Astrocyte of the spinal cord (primary cell): ENCODE measurements at regions not wholly inside any gene's neighbourhood (a gene's known extent, or its start where the extent isn't known, plus 50 kb on each side); places are given as distances from the start of the nearest gene placed in this dataset.
"Not testable (repeated sequence)": the region's sequence is repeated elsewhere in the genome, so short reads cannot be mapped to it uniquely, and the experiment has no call there.

ENCODE experiments used
- DNase-seq: peaks from one replicate; pipeline ENCODE4 v3.0.0; 2011; ENCODE audit warnings: low read depth, low spot score
- H3K4me3 ChIP-seq: 2 replicates; pipeline ENCODE4 v1.5.1; 2011; ENCODE audit warnings: low read depth, mild to moderate bottlenecking, low read length, moderate library complexity
- in situ Hi-C: cut with HindIII; loops from 2 replicates; pipeline ENCODE4 v1.10.0; 2017; ENCODE audit warnings: low sequenced_read_pairs

DNA sequence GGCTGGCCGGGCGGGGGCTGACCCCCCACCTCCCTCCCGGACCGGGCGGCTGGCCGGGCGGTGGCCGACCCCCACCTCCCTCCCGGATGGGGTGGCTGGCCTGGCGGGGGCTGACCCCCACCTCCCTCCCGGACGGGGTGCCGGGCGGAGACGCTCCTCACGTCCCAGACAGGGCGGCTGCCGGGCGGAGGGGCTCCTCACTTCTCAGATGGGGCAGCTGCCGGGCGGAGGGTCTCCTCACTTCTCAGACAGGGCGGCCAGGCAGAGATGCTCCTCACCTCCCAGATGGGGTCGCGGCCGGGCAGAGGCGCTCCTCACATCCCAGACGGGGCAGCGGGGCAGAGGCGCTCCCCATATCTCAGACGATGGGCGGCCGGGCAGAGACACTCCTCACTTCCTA lies 965.8 kb upstream of the DEFB115 start:
- H3K4me3 ChIP-seq, DNase-seq, in situ Hi-C loops: not testable (repeated sequence)

- H3K4me3 ChIP-seq, in situ Hi-C loops, DNase-seq: not testable (repeated sequence)
These were observed 962.1 kb upstream of the DEFB115 start for GRCh38 chr20:30295396-30295795.

- H3K4me3 ChIP-seq, DNase-seq, in situ Hi-C loops: not testable (repeated sequence)
These were observed 961.5 kb upstream of the DEFB115 start for GRCh38 chr20:30295967-30296366.

DNA sequence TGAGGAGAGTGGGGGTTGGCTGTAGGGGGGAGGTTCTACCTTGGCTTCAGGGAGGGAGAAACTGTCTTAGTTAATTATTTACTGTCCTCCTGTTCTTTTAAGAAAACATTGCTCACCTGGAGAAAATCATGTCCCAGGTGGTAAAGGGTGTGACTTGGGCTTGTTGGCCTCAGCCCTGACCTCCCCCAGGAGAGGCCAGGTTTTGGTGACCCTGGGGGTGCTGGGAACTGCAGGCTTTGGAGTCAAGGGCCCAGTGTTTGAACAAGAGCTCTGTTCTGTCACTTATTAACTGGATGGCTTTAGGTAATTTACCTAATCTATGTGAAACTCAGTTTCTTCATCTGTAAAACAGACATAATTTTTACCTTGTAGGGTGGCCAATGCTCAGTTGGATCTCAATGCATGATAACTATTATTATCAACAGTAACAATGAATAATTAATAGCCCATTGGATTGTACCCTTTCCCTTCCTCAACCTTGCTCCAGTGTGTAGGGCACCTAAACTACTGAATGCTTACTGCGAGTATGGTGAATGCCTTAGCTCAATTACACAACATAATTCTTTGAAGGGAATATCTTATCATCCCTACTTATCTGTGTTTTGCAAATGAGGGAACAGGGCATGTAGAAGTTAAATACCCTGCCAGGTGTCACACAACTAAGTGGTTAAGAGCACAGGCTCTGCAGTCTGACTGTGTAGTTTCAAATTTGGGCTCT lies 959.4 kb upstream of the DEFB115 start:
- in situ Hi-C loops, H3K4me3 ChIP-seq, DNase-seq: not testable (repeated sequence)

DNA sequence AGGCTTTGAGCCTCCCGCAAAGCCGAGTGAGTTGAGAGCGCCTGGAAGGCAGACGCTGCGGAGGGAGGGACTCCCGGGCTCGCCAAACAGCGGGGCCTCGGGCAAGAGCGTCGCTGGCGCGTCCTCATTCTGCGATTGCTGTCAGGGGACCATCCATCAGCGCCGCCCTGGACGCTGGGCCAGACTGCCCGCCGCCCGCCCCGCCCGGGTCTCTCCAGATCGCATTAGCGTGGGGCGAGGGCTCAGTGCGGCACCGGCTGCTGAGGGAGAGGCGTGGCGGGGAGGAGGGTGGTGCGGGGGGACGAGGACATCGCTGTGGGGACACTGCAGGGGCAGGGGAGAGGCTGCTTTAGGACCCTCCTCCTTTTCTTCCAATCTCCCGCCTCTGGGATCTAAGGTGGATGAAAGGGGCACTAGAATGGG lies 957.2 kb upstream of the DEFB115 start:
- DNase-seq, H3K4me3 ChIP-seq, in situ Hi-C loops: not testable (repeated sequence)

DNA sequence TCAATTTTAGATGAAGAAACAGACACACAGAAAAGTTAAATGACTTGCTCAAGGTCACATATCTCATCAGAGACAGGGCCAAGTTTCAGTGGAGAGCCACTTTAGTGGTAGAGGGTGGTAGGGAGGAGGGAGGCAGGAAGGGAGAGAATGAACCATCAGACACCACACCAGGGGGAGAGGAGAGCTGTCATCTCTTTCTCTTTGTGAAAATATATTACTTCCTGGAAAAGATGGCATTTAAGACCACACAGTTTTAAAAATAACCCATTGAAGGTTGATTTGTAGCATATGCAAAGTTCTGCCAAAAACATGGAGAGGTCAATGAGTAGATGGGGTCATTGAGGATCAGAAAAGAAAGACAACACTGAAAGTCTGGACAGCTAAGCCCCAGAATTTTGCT lies 954.7 kb upstream of the DEFB115 start:
- in situ Hi-C loops, DNase-seq, H3K4me3 ChIP-seq: not testable (repeated sequence)

DNA sequence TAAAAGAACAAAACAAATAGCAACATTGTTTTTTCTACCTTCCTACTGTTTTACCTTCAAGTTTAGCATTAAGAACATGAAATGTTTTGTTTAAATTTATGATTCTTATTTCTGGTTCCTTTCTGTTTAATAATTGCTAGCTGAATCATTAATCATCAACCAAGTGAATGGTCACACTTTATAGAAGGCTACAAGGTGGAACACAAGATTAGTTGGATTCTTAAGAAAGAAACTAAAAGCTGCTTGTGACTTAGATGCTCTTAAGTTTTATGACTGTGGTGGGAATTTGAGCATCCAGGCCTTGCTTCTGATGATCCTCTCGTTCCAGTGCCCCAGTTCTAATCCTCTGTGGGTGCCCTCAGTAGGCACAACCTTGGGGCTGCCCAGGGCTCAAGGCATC lies 947.5 kb upstream of the DEFB115 start:
- H3K4me3 ChIP-seq, in situ Hi-C loops, DNase-seq: not testable (repeated sequence)

DNA sequence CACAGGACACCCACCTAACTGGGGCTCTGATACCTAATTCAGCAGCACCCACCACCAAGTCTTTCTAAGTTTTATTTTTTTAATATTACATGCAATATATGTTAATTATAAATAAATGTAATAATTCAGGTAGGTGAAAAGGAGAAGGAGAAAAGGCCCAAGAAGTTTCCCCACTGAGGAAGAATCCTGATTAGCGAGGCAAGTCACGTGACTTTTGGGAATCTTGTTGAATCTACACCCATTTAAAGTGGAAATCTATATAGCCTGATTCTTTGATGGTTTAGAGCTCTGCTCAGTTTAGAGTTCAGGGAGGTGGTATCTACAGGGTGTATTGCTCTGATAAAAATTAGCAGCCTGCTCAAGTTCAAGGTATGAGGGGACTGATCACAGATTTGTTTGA lies 947.1 kb upstream of the DEFB115 start:
- H3K4me3 ChIP-seq, in situ Hi-C loops, DNase-seq: not testable (repeated sequence)

DNA sequence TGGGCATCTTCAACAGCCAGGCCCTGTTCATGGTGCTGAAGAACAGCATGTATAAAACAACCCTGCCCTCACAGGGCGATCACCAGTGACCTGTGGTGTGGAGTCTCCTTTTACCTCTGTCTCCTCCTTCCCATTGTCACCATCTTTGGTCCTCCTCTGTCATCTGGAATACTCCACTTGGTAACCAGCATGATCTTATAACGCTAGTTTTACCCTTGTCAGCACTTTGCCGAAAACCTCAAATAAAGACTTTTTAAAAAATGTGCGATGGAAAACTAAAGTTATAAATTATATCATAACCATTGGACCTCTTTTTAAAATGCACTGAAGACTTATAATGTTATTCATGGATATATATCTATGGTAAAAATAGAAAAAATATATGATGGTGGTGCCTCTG lies 945.2 kb upstream of the DEFB115 start:
- DNase-seq, H3K4me3 ChIP-seq, in situ Hi-C loops: not testable (repeated sequence)

- in situ Hi-C loops, DNase-seq, H3K4me3 ChIP-seq: not testable (repeated sequence)
These were observed 943.8 kb upstream of the DEFB115 start for GRCh38 chr20:30313660-30314059.

GRCh38 chr20:30316063-30316462 lies 941.4 kb upstream of the DEFB115 start:
- H3K4me3 ChIP-seq, in situ Hi-C loops, DNase-seq: not testable (repeated sequence)

- H3K4me3 ChIP-seq, in situ Hi-C loops, DNase-seq: not testable (repeated sequence)
These were observed 940.7 kb upstream of the DEFB115 start for GRCh38 chr20:30316532-30317299.

GRCh38 chr20:30333744-30334143 lies 923.7 kb upstream of the DEFB115 start:
- in situ Hi-C loops, H3K4me3 ChIP-seq, DNase-seq: not testable (repeated sequence)

- DNase-seq, H3K4me3 ChIP-seq, in situ Hi-C loops: not testable (repeated sequence)
These were observed 919.9 kb upstream of the DEFB115 start for GRCh38 chr20:30337556-30337955.

DNA sequence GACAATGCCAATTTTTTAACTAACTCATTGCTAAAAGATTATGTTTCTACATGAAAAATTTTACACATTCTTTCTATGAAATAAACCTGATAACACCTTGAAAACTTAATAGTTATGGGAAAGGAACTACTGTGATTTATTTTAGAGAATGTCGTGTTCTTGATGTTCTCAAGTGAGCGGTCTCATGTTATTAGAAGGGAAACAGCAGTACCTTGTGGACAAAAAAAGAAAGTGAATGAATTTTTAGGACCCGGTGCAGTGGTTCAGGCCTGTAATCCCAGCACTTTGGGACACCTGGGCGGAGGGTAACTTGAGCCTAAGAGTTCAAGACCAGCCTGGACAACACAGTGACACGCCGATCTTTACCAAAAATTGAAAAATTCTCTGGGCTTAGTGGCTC lies 908.5 kb upstream of the DEFB115 start:
- in situ Hi-C loops, result not testable (repeated sequence)

More for the DNA sequence above, 908.5 kb upstream of the DEFB115 start:
- DNase-seq, H3K4me3 ChIP-seq: not testable (repeated sequence)
